ENCODE measurements at regions not wholly inside any gene's neighbourhood (a gene's known extent, or its start where the extent isn't known, plus 50 kb on each side); places are given as distances from the start of the nearest gene placed in this dataset.

- Histone ChIP-seq H3K27ac (no peak overlapping the region), H3K36me3 (no peaks in the 10 kb centered on the region), H3K4me3 (no peak overlapping the region), H3K9me3 (ENCODE audit: low read depth) (no peaks in the 10 kb centered on the region), H3K4me1 (ENCODE audit: low read depth) (peaks cover 16% of the 10 kb centered on the region), H3K27me3 (no peaks in the 10 kb centered on the region)
- peak in 1 of 2 donors; percentile 5 for DNase-seq (ENCODE audit: low read depth in 1 of 2, low spot score in 1 of 2)
- TF ChIP-seq, protein P1, sequence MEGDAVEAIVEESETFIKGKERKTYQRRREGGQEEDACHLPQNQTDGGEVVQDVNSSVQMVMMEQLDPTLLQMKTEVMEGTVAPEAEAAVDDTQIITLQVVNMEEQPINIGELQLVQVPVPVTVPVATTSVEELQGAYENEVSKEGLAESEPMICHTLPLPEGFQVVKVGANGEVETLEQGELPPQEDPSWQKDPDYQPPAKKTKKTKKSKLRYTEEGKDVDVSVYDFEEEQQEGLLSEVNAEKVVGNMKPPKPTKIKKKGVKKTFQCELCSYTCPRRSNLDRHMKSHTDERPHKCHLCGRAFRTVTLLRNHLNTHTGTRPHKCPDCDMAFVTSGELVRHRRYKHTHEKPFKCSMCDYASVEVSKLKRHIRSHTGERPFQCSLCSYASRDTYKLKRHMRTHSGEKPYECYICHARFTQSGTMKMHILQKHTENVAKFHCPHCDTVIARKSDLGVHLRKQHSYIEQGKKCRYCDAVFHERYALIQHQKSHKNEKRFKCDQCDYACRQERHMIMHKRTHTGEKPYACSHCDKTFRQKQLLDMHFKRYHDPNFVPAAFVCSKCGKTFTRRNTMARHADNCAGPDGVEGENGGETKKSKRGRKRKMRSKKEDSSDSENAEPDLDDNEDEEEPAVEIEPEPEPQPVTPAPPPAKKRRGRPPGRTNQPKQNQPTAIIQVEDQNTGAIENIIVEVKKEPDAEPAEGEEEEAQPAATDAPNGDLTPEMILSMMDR (IDR thresholded peaks at IDR 0.05; ENCODE audit: low read depth, low read length), result no peak
Measured at GRCh38 chr2:7405861-7406715, 488.9 kb downstream of the RNF144A start.

- DNase-seq (ENCODE audit: low read depth in 1 of 2, low spot score in 1 of 2), result no peak
- Histone ChIP-seq H3K27me3 (no peaks in the 10 kb centered on the region), H3K36me3 (no peaks in the 10 kb centered on the region), H3K4me3 (no peak overlapping the region), H3K27ac (no peak overlapping the region), H3K9me3 (ENCODE audit: low read depth) (no peaks in the 10 kb centered on the region), H3K4me1 (ENCODE audit: low read depth) (peaks cover 16% of the 10 kb centered on the region)
- TF ChIP-seq, protein P1 (IDR thresholded peaks at IDR 0.05; ENCODE audit: low read depth, low read length), result no peak
Measured at GRCh38 chr2:7407001-7407400, 489.8 kb downstream of the RNF144A start.

- no peak overlapping the region for H3K27ac ChIP-seq
- TF ChIP-seq, protein P1 (IDR thresholded peaks at IDR 0.05; ENCODE audit: low read depth, low read length), result no peak
- no peaks in the 10 kb centered on the region for H3K36me3 ChIP-seq
- H3K4me3 ChIP-seq, result no peak overlapping the region
- no peaks in the 10 kb centered on the region for H3K9me3 ChIP-seq (ENCODE audit: low read depth)
- H3K27me3 ChIP-seq, result no peaks in the 10 kb centered on the region
- DNase-seq (ENCODE audit: low read depth in 1 of 2, low spot score in 1 of 2), result no peak
- H3K4me1 ChIP-seq (ENCODE audit: low read depth), result peaks cover 16% of the 10 kb centered on the region
Measured at GRCh38 chr2:7407906-7408680, 490.9 kb downstream of the RNF144A start.

DNA sequence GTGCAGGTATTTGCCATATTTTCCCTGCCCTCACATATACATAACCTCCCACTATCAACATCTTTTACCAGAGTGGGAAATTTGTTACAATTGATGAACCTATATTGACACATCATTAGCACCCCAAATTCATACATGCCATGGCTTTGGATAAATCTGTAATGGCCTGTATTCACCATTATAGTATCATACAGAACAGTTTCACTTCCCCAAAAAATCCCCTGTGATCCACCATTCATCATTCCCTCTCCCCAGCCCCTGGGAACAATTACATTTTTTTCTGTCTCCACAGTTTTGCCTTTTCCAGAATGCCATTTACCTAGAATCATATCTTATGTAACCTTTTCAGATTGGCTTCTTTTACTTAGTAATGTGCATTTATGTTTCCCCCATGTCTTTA is 494.5 kb downstream of the RNF144A start:
- Histone ChIP-seq H3K9me3 (ENCODE audit: low read depth) (no peaks in the 10 kb centered on the region), H3K27ac (no peak overlapping the region), H3K36me3 (no peaks in the 10 kb centered on the region), H3K4me3 (no peak overlapping the region), H3K4me1 (ENCODE audit: low read depth) (peaks cover 11% of the 10 kb centered on the region), H3K27me3 (no peaks in the 10 kb centered on the region)
- TF ChIP-seq, protein P1 (IDR thresholded peaks at IDR 0.05; ENCODE audit: low read depth, low read length), result no peak
- DNase-seq (ENCODE audit: low read depth in 1 of 2, low spot score in 1 of 2), result no peak

DNA sequence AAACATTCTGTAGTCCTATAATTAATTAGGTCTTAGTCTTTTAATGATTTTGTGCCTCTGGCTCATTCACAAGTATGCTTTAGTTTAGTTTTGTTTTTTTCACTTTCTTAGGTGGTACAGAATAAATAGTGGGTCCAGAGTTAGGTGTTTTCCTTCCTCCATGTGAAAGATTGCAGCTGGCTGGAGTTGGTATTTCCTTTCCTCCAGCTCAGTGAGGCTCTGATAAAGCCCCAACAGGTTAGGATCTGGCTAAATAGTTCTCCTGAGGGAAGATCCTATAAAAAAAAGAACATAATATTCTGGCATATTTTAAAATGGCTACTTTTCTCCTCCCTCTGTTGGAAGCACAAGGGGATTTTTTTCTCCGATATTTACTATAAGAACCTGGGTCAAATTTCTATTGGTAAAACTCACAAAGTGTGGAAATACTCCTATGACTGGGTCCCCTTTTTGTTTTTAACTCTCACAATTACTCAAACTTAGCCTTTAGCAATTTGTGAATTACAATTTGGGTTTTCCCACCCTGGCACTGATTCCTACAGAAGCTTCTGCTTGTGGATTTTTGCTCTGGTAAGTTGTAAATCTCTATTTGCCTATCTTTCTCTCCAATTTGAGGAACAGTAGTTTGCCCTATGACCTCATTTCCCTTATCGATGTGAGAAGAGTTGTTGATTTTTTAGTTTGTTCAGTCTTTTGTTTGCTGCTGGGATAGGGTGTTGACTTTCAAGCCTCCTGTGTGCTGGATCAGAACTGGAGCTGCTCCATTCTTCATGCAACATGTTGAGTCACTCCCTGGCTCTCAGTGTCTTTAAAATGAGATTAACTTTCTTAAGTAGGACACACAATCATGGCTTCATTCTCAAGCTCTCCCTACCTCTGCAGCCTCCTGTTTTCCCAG is 500.9 kb downstream of the RNF144A start:
- H3K27me3 ChIP-seq, result no peaks in the 10 kb centered on the region
- DNase-seq (ENCODE audit: low read depth in 1 of 2, low spot score in 1 of 2), result no peak
- H3K4me3 ChIP-seq, result no peak overlapping the region
- H3K4me1 ChIP-seq (ENCODE audit: low read depth), result peaks cover 12% of the 10 kb centered on the region
- H3K27ac ChIP-seq, result no peak overlapping the region
- H3K36me3 ChIP-seq, result no peaks in the 10 kb centered on the region
- no peaks in the 10 kb centered on the region for H3K9me3 ChIP-seq (ENCODE audit: low read depth)
- TF ChIP-seq, protein P1 (IDR thresholded peaks at IDR 0.05; ENCODE audit: low read depth, low read length), result no peak
